Right cardiac atrium (tissue), 5 donors: ENCODE measurements at regions not wholly inside any gene's neighbourhood (a gene's known extent, or its start where the extent isn't known, plus 50 kb on each side); places are given as distances from the start of the nearest gene placed in this dataset.
A peak's percentile ranks its signal among the peaks of the same experiment; 100 is the strongest.
"Not testable (repeated sequence)": the region's sequence is repeated elsewhere in the genome, so short reads cannot be mapped to it uniquely, and the experiment has no call there.

ENCODE experiments used
- ATAC-seq, 2 donors: fragments of 200-7000 bp; cut with Tn5 transposase; one replicate each; pipeline versions ENCODE4 v1.8.0 to v1.9.1; 2020; ENCODE audit warnings: moderate library complexity in 2 of 2, mild to moderate bottlenecking in 1 of 2
- DNase-seq, 3 donors: peaks; one replicate each; pipeline ENCODE4 v3.0.0-alpha.2; 2020
- H3K27ac ChIP-seq: one replicate; pipeline ENCODE4 v1.5.1; 2013; ENCODE audit warnings: mild to moderate bottlenecking, low read length, control low read depth, moderate library complexity
- H3K27me3 ChIP-seq: one replicate; pipeline ENCODE4 v1.6.1; 2013; ENCODE audit not compliant: control insufficient read depth, insufficient read depth
- H3K4me1 ChIP-seq: one replicate; pipeline ENCODE4 v1.6.1; 2013; ENCODE audit warnings: low read length; ENCODE audit not compliant: control insufficient read depth, insufficient read depth
- H3K4me3 ChIP-seq: one replicate; pipeline ENCODE4 v1.5.1; 2013; ENCODE audit warnings: low read length, control low read depth
- H3K9me3 ChIP-seq: one replicate; pipeline ENCODE4 v1.6.1; 2013; ENCODE audit warnings: low read length; ENCODE audit not compliant: control insufficient read depth
- WGBS: extraction: QIAGEN DNeasy Blood & Tissue Kit; methylation state at CpG from one replicate; pipeline ENCODE4 v1.1.7; 2013; 5-methylcytosine and 5-hydroxymethylcytosine counted together
- intact Hi-C, 4 donors: fragments of 100-400 bp; cut with DNase I; formaldehyde crosslinking; loops; one replicate each; pipeline versions ENCODE4 v1.11.0 to v1.14.0; 2022 to 2023
- donor health status: healthy with polysubstance abuse.
- donor health status: DM: no; HTN: yes; CAD: no.
- donor health status: DM: no; HTN: no; CAD: no.
- donor health status: DM: no; HTN: yes; CAD: no; lungs with severe emphysema.
- donor health status: DM: yes; HTN: yes; CAD: no.

DNA sequence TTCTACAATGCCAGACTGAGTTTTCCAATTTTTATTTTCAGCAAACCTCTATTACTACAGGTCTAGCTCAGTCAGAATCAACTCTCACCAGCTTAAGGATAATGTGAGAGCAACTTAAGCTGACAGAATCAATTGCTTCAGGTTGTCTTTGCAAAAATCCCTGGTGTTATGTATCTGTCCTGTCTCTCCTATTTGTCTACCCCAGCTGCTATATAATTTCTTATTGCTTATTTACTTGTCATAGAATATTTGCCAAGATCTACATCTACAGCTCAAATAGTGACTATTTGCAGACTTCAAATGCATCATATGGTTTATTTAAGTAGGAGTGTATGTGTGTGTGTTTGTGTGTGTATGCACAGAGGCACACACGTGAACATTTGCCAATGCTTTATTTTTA is 54.1 kb downstream of the FOXG1 start:
- intact Hi-C loops = no loop called here
- ATAC-seq (no peak), DNase-seq (no peak)
- WGBS = 80% methylated on average over 1 of the region's 1 CpG
- H3K27ac ChIP-seq = no peak overlapping the region
- no peaks in the 10 kb centered on the region for H3K4me1 ChIP-seq
- no peaks in the 10 kb centered on the region for H3K27me3 ChIP-seq
- no peaks in the 10 kb centered on the region for H3K9me3 ChIP-seq
- no peak overlapping the region for H3K4me3 ChIP-seq

DNA sequence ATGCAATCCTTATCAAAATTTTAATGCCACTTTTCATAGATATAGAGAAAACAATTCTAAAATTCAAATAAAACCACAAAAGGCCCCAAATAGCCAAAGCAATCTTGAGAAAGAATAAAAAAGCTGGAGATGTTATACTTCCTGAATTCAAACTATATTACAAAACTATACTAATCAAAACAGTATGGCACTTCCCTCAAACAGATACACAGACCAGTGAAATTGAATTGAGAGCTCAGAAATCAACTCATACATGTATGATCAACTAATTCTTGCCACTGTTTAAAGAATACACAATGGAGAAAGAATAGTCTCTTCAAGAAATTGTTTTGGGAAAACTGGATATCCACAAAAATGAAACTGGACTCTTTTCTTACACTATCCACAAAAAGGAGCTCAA is 55.4 kb downstream of the FOXG1 start:
- intact Hi-C loops = no loop called here
- no peak for ATAC-seq
- no peak for DNase-seq

DNA sequence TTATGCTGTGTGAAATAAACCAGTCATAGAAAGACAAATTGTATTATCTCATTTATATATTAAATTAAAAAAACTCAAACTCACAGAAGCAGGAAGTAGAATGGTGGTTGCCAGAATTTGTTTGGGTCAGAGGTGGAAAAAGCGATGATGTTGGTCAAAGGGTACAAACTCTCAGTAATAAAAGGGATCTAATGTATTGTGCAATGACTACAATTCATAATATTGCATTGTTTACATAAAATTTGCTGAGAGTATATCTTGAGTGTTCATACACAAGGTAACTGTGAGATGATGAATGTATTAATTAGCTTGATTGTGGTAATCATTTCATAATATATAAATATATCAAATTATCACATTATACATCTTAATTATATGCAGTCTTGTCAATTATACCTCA is 56.7 kb downstream of the FOXG1 start:
- intact Hi-C loops = no loop called here
- H3K27me3 ChIP-seq = no peaks in the 10 kb centered on the region
- 92% methylated on average over 1 of the region's 1 CpG for WGBS

More for the DNA sequence above, 55.4 kb downstream of the FOXG1 start:
- Histone ChIP-seq H3K4me3 (no peak overlapping the region), H3K27me3 (no peaks in the 10 kb centered on the region), H3K27ac (no peak overlapping the region), H3K4me1 (no peaks in the 10 kb centered on the region), H3K9me3 (no peaks in the 10 kb centered on the region)

DNA sequence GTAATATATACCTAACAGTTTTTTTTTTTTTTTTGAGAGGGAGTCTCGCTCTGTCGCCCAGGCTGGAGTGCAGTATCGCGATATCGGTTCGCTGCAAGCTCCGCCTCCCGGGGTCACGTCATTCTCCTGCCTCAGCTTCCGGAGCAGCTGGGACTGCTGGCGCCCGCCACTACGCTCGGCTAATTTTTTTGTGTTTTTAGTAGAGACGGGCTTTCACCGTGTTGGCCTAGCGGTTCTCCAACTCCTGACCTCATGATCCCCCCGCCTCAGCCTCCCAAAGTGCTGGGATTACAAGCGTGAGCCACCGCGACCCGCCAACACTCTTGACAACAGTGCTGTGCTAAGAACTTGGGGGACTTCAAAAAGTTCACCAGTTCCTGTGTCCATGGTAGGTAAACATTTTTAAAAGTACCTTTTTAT is 63.5 kb downstream of the FOXG1 start:
- no peaks in the 10 kb centered on the region for H3K27me3 ChIP-seq
- WGBS = 93% methylated on average over 22 of the region's 22 CpGs
- H3K27ac ChIP-seq = no peak overlapping the region
- ATAC-seq = no peak
- H3K9me3 ChIP-seq = no peaks in the 10 kb centered on the region
- H3K4me3 ChIP-seq = no peak overlapping the region
- DNase-seq = peak in 1 of 3 donors; percentile 35
- intact Hi-C loops = no loop called here
- H3K4me1 ChIP-seq = no peaks in the 10 kb centered on the region

More for the DNA sequence above, 56.7 kb downstream of the FOXG1 start:
- no peaks in the 10 kb centered on the region for H3K4me1 ChIP-seq
- DNase-seq (no peak), ATAC-seq (no peak)
- no peak overlapping the region for H3K4me3 ChIP-seq
- no peaks in the 10 kb centered on the region for H3K9me3 ChIP-seq
- H3K27ac ChIP-seq = no peak overlapping the region

DNA sequence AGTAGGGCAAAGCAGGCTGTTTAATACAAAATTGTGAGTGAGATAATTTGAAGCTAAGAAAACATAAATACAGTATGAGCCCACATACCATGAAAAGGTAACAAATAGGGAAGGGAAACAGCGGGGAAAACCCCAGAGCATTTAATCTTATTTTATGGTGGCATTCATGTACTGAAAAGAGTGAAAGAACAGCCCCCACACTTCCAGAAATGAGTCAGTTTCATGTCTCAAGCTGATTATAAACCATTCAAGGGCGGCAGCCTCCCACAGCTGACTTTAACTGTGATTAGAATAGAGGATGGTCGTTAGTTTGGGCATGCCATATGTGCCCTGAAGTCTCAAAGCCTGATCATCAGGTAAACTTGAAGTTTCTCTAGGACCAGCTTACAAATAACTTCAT is 64.5 kb downstream of the FOXG1 start:
- ATAC-seq = no peak
- intact Hi-C loops = no loop called here

DNA sequence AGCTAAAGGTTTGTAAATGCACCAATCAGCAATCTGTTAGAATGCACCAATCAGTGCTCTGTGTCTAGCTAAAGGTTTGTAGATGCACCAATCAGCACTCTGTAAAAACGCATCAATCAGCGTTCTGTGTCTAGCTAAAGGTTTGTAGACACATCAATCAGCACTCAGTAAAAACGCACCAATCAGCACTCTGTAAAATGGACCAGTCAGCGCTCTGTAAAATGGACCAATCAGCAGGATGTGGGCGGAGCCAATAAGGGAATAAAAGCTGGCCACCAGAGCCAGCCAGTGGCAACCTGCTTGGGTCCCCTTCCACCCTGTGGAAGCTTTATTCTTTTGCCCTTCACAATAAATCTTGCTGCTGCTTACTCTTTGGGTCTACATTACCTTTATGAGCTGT is 76.0 kb downstream of the FOXG1 start:
- H3K27ac ChIP-seq, DNase-seq, H3K4me3 ChIP-seq, H3K4me1 ChIP-seq, H3K27me3 ChIP-seq, H3K9me3 ChIP-seq, ATAC-seq, intact Hi-C loops: not testable (repeated sequence)
- 83% methylated on average over 5 of the region's 5 CpGs for WGBS

More for the DNA sequence above, 64.5 kb downstream of the FOXG1 start:
- no peaks in the 10 kb centered on the region for H3K4me1 ChIP-seq
- no peaks in the 10 kb centered on the region for H3K27me3 ChIP-seq
- 51% methylated on average over 3 of the region's 3 CpGs for WGBS
- no peaks in the 10 kb centered on the region for H3K9me3 ChIP-seq
- no peak overlapping the region for H3K4me3 ChIP-seq
- H3K27ac ChIP-seq = no peak overlapping the region
- no peak for DNase-seq

DNA sequence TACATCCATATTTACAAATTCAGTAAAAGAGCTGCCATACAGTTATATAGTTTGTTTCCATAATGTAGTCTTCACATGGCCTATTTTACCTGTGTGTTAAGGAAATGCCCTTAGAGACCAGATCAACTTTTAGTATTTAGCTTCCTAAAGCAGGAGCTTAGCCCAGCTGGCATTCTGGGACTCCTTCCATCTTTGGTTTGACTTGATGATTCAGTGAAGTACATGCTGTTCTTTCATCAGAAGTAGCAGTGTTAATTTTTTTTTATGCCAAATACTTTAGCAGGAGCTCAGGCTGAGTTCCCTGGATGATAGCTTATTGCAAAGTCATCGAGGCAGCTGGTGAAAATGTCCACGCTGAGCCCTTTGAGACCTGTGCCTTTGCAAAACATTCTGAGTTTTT is 101.0 kb downstream of the FOXG1 start:
- H3K9me3 ChIP-seq = no peaks in the 10 kb centered on the region
- no peaks in the 10 kb centered on the region for H3K4me1 ChIP-seq
- H3K27ac ChIP-seq = no peak overlapping the region
- ATAC-seq = no peak
- WGBS = 61% methylated on average over 2 of the region's 2 CpGs
- no peak for DNase-seq
- no peak overlapping the region for H3K4me3 ChIP-seq
- intact Hi-C loops = no loop called here
- H3K27me3 ChIP-seq = no peaks in the 10 kb centered on the region

DNA sequence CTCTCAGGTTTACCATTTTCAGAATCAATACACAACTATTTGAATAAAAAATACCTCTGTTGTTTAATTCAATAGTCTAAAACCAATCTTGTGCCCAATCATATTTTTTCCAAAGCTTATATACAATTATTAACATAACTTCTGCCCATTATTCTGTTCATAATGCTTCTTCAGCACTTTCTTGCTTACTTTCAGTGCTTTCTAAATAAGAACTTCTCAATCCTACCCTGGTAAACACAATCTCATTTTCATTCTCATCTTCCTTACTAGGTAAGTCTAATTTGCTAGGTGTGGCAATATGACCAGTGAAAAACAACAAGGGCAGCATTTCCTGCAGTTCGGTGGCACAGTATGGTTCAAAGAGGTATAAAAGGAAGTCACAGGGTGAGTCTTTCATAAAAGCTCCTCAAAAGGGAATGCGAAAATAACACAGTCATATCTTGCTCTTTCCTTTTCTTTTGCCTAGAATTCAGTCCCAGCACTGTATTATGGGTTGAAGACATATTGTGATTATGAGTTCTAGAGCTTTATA is 103.5 kb downstream of the FOXG1 start:
- 56% methylated on average over 2 of the region's 2 CpGs for WGBS
- intact Hi-C loops = no loop called here
- ATAC-seq = no peak

DNA sequence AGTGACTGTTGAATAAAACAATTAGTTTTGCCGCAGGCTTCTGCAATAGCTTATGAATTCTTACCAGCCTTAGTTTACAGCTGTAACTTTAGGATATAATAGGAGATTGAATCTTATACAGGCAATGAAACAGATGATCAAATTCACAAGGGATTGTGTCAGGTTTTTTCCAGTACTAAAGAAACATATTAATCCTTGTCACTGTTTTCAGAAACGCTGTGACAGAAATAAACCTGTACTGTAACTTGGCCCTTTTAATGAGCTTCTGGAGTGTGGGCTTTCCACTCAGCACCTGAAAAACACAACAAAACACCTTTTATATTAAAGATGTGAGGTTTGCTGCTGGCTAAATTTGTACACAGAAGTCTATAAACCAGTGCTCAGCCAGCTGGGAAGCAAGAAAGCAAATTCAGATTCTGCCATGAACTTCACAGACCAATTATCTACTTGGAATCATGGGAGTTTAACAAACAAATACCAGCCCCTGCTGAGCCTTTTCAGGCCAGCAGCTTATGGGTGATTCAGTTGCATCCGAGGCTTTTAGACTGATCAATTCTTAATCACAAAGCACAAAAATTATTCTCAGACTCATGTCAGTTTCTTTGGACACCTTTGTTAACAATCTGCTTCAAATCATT is 109.5 kb downstream of the FOXG1 start:
- Histone ChIP-seq H3K9me3 (no peaks in the 10 kb centered on the region), H3K27me3 (no peaks in the 10 kb centered on the region), H3K27ac (no peak overlapping the region), H3K4me1 (no peaks in the 10 kb centered on the region), H3K4me3 (no peak overlapping the region)
- intact Hi-C loops = no loop called here
- no peak for DNase-seq
- no peak for ATAC-seq
- 57% methylated on average over 3 of the region's 3 CpGs for WGBS

More for the DNA sequence above, 103.5 kb downstream of the FOXG1 start:
- H3K4me3 ChIP-seq = no peak overlapping the region
- no peaks in the 10 kb centered on the region for H3K27me3 ChIP-seq
- no peak for DNase-seq
- H3K9me3 ChIP-seq = no peaks in the 10 kb centered on the region
- no peak overlapping the region for H3K27ac ChIP-seq
- H3K4me1 ChIP-seq = no peaks in the 10 kb centered on the region

DNA sequence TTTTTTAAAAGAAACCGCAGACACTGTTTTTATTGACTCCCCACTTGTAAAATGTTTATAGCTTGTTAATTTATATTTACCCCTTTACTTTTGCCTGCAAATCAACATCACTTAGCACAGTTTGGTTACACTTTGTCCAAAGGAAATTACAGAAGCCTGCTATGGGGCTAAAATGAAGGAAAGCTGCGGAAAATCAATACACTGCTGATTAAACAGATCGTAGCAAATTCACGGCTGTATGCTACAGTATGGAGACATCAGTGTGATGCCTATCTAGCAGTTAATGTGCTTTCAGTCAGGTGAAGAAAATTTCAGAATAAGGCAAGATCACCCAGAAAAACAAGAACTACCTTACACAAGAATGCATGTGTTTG is 110.0 kb downstream of the FOXG1 start:
- Histone ChIP-seq H3K27ac (no peak overlapping the region), H3K27me3 (no peaks in the 10 kb centered on the region), H3K4me3 (no peak overlapping the region), H3K9me3 (no peaks in the 10 kb centered on the region), H3K4me1 (no peaks in the 10 kb centered on the region)
- intact Hi-C loops = no loop called here
- WGBS = 81% methylated on average over 4 of the region's 4 CpGs
- ATAC-seq (no peak), DNase-seq (no peak)

DNA sequence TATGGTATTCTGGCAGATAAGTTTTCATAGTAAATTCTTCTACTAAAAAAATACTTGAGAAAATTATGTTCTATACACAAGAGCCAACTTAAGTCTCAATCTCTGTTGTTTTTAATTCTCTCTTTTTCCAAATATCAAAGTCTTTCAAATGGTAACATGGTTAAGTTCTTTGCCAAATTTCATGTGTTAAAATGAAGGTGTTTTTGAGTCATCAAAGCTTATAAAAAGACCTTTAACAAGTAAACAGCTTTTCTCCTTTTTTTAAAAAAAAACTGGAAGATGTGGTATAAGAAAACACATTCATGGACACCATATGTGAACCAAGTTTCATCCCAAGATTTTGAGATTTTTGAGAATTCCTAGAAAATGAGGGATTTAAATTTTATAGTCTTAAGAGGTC is 111.3 kb downstream of the FOXG1 start:
- intact Hi-C loops = no loop called here

DNA sequence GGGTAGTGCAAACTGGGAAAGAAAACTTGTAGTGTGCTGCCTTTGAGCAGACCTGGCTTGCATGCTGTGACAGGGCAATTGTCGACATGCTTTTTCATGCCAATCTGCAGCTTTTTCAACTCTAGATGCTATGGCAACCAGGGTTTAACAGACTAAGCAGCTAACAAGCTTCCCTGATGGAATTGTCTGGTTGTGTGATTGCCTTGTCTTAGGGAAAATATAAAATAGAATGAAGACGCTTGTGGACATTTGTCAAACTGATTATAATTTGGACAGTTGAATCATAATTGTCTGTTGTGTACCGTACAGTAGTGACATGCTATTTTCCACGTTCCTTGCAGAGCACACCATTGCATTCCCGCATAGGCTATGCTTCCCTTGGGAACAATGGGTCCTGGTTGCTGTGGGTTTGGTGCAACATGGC is 113.0 kb downstream of the FOXG1 start:
- no peak overlapping the region for H3K27ac ChIP-seq
- DNase-seq = no peak
- intact Hi-C loops = no loop called here
- WGBS = 69% methylated on average over 5 of the region's 5 CpGs
- no peaks in the 10 kb centered on the region for H3K27me3 ChIP-seq
- H3K4me3 ChIP-seq = no peak overlapping the region
- ATAC-seq = no peak
- no peaks in the 10 kb centered on the region for H3K9me3 ChIP-seq
- H3K4me1 ChIP-seq = no peaks in the 10 kb centered on the region

More for the DNA sequence above, 111.3 kb downstream of the FOXG1 start:
- Histone ChIP-seq H3K4me3 (no peak overlapping the region), H3K27ac (no peak overlapping the region), H3K27me3 (no peaks in the 10 kb centered on the region), H3K4me1 (no peaks in the 10 kb centered on the region), H3K9me3 (no peaks in the 10 kb centered on the region)
- ATAC-seq = no peak
- no peak for DNase-seq
